ENCODE measurements at regions not wholly inside any gene's neighbourhood (a gene's known extent, or its start where the extent isn't known, plus 50 kb on each side); places are given as distances from the start of the nearest gene placed in this dataset. TPM values are rescaled to one million over a fixed set of nuclear protein-coding genes. Genes with fewer than 3 reads are reported as not detected.

GRCh38 chr9:104028827-104029226 is 65.3 kb upstream of the SMC2 start:
- no TSS peak for BruUV-seq (replicated peaks)
- Histone ChIP-seq H2AFZ (ENCODE audit: low read length) (no peak overlapping the region), H3K27ac (ENCODE audit: low read depth, low read length, poor library complexity, severe bottlenecking) (no peak overlapping the region), H3K79me2 (ENCODE audit: insufficient read depth, low read depth, low read length) (no peaks in the 10 kb centered on the region), H3K4me3 (ENCODE audit: low read depth, low read length, poor library complexity, severe bottlenecking) (no peak overlapping the region), H3K9me2 (ENCODE audit: insufficient read depth, low read length) (no peaks in the 10 kb centered on the region), H3K4me2 (ENCODE audit: low read length) (no peak overlapping the region), H4K20me1 (ENCODE audit: insufficient read depth, low read length) (no peaks in the 10 kb centered on the region), H3K9me3 (ENCODE audit: low read length) (no peaks in the 10 kb centered on the region), H3K36me3 (ENCODE audit: insufficient read depth, low read length) (no peaks in the 10 kb centered on the region), H3K4me1 (ENCODE audit: insufficient read depth, low read length, poor library complexity, severe bottlenecking) (no peaks in the 10 kb centered on the region)
- POLR2A ChIA-PET, result interaction anchor here (1.0 kb wide), 1 partner anchor 100 kb away, joined by 3 read pairs; no protein-coding TSS in a partner anchor
- TF ChIP-seq EZH2phosphoT487 (IDR thresholded peaks at IDR 0.05; ENCODE audit: borderline replicate concordance, low read depth, low read length) (no peak), CTCF (conservative IDR thresholded peaks at IDR 0.05; ENCODE audit: low read length) (no peak)
- CTCF ChIA-PET (ENCODE audit: unreplicated experiment), result no interaction called here
- intact Hi-C loops (cut with micrococcal nuclease; ENCODE audit: unreplicated experiment), result no loop called here
- DNase-seq (ENCODE audit: low spot score), result no peak

Small RNAs in the stretch of these regions (small RNA-seq; reads per million reads assigned to genes)
- gene RNA5SP291, result not detected

All from OCI-LY7 (cell line).